ENCODE measurements at regions not wholly inside any gene's neighbourhood (a gene's known extent, or its start where the extent isn't known, plus 50 kb on each side); places are given as distances from the start of the nearest gene placed in this dataset.

DNA sequence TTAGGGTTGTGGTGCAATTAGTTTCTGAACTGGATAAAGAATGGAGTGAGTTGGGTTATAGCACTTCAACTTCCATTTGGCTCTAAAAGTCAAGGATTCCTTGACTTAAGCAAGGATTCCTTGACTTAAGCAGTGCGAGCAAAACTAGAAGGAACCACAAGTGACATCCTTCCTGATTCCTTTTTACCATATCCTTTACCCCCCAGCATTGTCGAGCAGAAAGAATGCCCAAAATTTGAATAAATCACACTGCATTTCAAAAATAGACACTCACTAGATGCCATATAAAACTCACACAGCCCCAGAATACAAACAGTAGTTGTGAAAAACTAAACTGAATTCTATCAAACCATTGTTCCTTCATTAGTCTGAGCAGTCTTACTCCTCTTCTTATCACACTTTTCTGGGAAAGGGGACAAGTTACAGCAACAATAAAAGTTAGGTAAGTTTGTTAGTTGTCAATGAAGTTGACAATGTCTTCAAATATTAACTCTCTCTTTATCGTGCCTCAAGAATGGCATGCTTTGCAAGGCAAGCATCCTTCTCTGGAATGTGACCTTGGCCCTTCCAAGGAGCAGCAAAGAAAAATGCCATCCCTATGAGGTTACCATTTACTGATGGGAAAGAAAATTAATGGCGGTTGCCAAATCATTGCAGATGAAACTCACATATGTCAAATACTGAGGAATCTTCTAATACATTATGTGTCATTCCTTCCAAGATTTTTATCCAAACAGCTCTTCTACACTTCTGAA, 273.3 kb upstream of the ANKRD55 start:
- in situ Hi-C loops (cut with MboI; ENCODE audit: low sequenced_read_pairs, unreplicated experiment), result no loop called here
- no peak for DNase-seq (ENCODE audit: low spot score)
- TF ChIP-seq, protein P1, sequence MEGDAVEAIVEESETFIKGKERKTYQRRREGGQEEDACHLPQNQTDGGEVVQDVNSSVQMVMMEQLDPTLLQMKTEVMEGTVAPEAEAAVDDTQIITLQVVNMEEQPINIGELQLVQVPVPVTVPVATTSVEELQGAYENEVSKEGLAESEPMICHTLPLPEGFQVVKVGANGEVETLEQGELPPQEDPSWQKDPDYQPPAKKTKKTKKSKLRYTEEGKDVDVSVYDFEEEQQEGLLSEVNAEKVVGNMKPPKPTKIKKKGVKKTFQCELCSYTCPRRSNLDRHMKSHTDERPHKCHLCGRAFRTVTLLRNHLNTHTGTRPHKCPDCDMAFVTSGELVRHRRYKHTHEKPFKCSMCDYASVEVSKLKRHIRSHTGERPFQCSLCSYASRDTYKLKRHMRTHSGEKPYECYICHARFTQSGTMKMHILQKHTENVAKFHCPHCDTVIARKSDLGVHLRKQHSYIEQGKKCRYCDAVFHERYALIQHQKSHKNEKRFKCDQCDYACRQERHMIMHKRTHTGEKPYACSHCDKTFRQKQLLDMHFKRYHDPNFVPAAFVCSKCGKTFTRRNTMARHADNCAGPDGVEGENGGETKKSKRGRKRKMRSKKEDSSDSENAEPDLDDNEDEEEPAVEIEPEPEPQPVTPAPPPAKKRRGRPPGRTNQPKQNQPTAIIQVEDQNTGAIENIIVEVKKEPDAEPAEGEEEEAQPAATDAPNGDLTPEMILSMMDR (IDR thresholded peaks at IDR 0.05; ENCODE audit: borderline replicate concordance, control extremely low read depth, extremely low read depth, insufficient read depth, missing control alignments), result no peak

DNA sequence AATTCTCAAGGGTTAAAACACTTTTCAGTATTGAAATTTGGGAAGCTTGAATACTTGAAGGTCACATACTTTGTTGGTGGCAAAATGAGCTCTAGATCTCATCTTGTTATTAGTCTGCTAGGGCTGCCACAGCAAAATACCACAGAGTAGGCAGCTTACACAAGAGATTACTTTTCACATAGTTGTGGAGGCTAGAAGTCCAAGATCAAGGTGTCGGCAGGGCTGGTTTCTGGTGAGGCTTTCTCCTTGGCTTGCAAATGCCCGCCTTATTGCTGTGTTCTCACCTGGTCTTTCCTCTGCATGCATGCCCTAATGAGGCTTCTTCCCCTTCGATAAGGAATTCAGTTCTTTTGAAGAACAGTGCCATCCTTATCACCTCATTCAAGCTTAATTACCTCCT, 270.8 kb upstream of the ANKRD55 start:
- no peak for DNase-seq (ENCODE audit: low spot score)
- in situ Hi-C loops (cut with MboI; ENCODE audit: low sequenced_read_pairs, unreplicated experiment), result no loop called here
- TF ChIP-seq, protein P1 (IDR thresholded peaks at IDR 0.05; ENCODE audit: borderline replicate concordance, control extremely low read depth, extremely low read depth, insufficient read depth, missing control alignments), result no peak

DNA sequence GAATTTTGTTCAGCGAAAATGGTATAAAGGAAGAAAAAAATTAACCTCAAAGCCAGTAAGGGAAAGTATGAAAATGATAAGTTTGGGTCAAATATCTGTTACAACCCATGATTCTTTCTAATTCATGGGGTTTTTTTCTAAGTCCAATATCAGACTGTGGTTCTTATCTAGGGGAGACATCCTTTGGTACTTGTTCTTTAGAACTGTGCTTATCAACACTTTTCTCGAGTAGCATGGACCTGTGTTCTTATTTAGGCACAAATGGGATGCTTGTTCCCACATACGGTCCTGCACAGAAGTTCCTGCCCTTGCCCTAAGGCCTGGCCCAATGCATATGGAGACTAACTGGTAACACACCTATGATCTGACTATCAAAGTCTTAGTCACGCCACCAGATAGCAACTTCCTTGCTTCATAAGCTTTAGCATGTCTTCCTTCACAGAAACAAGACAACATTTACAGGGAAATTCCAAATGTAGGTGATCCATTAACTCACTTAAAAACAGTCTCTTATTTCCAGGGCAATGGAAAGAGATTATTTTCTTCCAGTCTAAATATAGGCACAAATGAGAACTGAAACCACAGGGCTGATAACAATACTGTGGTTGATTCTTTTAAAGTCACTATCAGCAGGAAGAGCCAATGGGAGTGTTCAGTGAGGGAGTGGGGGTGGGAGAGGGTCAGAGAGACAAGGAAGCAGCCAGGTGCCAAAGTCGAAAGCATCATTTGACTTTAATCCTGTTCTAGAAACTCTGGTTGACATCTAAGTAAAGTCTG, 268.8 kb upstream of the ANKRD55 start:
- DNase-seq (ENCODE audit: low spot score), result no peak
- in situ Hi-C loops (cut with MboI; ENCODE audit: low sequenced_read_pairs, unreplicated experiment), result no loop called here
- TF ChIP-seq, protein P1 (IDR thresholded peaks at IDR 0.05; ENCODE audit: borderline replicate concordance, control extremely low read depth, extremely low read depth, insufficient read depth, missing control alignments), result no peak

DNA sequence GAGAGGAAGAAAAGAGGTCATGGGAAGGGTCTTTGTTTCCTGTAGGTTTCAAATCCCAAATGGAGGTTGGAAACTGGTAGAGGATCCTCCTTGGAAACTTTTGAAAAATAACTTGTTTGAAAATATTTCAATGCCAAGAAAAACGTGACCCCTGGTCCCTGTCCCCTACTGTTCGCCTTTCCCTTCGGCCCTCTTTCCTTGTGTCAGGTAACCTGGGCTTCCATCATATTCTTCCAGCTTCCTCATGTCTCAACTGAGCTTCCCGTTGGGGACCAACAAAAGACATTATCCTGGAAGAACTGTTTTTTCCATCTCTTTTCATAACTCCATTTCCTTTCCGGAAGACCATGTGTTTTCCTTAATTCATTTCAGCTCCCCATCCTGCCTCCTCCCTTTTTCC, 266.8 kb upstream of the ANKRD55 start:
- in situ Hi-C loops (cut with MboI; ENCODE audit: low sequenced_read_pairs, unreplicated experiment), result no loop called here
- DNase-seq (ENCODE audit: low spot score), result no peak
- TF ChIP-seq, protein P1 (IDR thresholded peaks at IDR 0.05; ENCODE audit: borderline replicate concordance, control extremely low read depth, extremely low read depth, insufficient read depth, missing control alignments), result no peak

DNA sequence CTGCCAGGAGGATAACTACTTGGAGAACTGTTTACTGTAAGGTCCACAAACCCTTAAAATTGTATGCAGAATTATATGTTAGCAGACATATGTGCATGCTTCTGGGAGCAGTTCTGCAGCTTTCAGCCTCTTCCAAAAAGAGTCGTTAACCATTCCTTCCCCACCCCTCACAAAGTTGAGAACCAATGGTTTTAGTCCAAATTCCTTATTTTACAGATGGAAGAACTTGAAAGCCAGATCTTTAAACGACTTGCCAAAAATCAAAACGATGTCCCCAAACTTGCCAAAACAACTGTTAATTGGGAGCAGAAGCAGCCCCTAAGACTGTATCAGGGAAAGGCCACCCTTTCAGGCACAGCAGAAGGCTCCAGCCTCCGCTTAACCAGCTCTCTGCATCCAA, 266.4 kb upstream of the ANKRD55 start:
- DNase-seq (ENCODE audit: low spot score), result no peak
- in situ Hi-C loops (cut with MboI; ENCODE audit: low sequenced_read_pairs, unreplicated experiment), result no loop called here
- TF ChIP-seq, protein P1 (IDR thresholded peaks at IDR 0.05; ENCODE audit: borderline replicate concordance, control extremely low read depth, extremely low read depth, insufficient read depth, missing control alignments), result no peak

DNA sequence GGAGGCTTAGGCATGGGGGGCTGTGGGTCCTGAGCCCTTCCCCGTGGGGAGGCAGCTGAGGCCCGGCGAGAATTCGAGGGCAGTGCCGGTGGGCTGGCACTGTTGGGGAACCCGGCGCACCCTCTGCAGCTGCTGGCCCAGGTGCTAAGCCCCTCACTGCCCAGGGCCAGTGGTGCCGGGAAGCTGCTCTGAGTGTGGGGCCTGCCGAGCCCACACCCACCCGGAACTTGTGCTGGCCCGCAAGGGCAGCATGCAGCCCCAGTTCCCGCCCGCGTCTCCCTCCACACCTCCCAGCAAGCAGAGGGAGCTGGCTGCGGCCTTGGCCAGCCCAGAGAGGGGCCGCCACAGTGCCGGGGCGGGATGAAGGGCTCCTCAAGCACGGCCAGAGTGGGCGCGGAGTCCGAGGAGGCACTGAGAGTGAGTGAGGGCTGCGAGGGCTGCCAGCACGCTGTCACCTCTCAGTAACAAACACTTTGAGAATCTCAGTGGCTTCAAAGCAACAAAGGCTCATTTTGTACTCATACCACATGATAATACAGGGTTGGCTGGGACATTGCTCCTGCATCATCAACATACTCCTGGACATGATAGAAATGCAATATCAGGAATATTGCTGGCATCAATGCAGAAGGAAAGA, 265.7 kb upstream of the ANKRD55 start:
- TF ChIP-seq, protein P1 (IDR thresholded peaks at IDR 0.05; ENCODE audit: borderline replicate concordance, control extremely low read depth, extremely low read depth, insufficient read depth, missing control alignments), result no peak
- in situ Hi-C loops (cut with MboI; ENCODE audit: low sequenced_read_pairs, unreplicated experiment), result no loop called here
- no peak for DNase-seq (ENCODE audit: low spot score)

Measured in GM13976 (cell line).